CD4-positive, alpha-beta T cell treated with Interleukin-4 for 4 hours (primary cell): ENCODE measurements at regions not wholly inside any gene's neighbourhood (a gene's known extent, or its start where the extent isn't known, plus 50 kb on each side); places are given as distances from the start of the nearest gene placed in this dataset.
"Not testable (repeated sequence)": the region's sequence is repeated elsewhere in the genome, so short reads cannot be mapped to it uniquely, and the experiment has no call there.

Source experiments
- DNase-seq: peaks from one replicate; pipeline ENCODE4 v3.0.0-alpha.2; 2020

- no peak for DNase-seq
Measured at GRCh38 chr4:83213640-83214039, 71.0 kb downstream of the COQ2 start.

- peak; percentile 90 for DNase-seq
Measured at GRCh38 chr4:83212041-83212851, 72.4 kb downstream of the COQ2 start.

- DNase-seq: no peak
Measured at GRCh38 chr4:83209419-83209818, 75.2 kb downstream of the COQ2 start.

GRCh38 chr4:83208371-83209365 lies 75.9 kb downstream of the COQ2 start:
- DNase-seq: no peak

GRCh38 chr4:83207497-83208101 lies 77.0 kb downstream of the COQ2 start:
- no peak for DNase-seq

- DNase-seq: no peak
Measured at GRCh38 chr4:83205760-83206159, 78.8 kb downstream of the COQ2 start.

- no peak for DNase-seq
Measured at GRCh38 chr4:83204731-83205130, 79.9 kb downstream of the COQ2 start.

GRCh38 chr4:83201761-83202160 lies 82.8 kb downstream of the COQ2 start:
- DNase-seq: no peak

- no peak for DNase-seq
Measured at GRCh38 chr4:83197555-83198235, 83.2 kb upstream of the PLAC8 start.

- DNase-seq: no peak
Measured at GRCh38 chr4:83196921-83197320, 82.4 kb upstream of the PLAC8 start.

- no peak for DNase-seq
Measured at GRCh38 chr4:83195269-83195668, 80.7 kb upstream of the PLAC8 start.

- not testable (repeated sequence) for DNase-seq
Measured at GRCh38 chr4:83194588-83194987, 80.1 kb upstream of the PLAC8 start.

GRCh38 chr4:83192634-83193033 lies 78.1 kb upstream of the PLAC8 start:
- no peak for DNase-seq

- no peak for DNase-seq
Measured at GRCh38 chr4:83191026-83191425, 76.5 kb upstream of the PLAC8 start.

GRCh38 chr4:83189631-83190136 lies 75.2 kb upstream of the PLAC8 start:
- DNase-seq: no peak

- DNase-seq: peak; percentile 8
Measured at GRCh38 chr4:83180431-83180968, 66.0 kb upstream of the PLAC8 start.

- DNase-seq: no peak
Measured at GRCh38 chr4:83179205-83179604, 64.7 kb upstream of the PLAC8 start.

- DNase-seq: no peak
Measured at GRCh38 chr4:83178029-83178428, 63.5 kb upstream of the PLAC8 start.

- no peak for DNase-seq
Measured at GRCh38 chr4:83177182-83177581, 62.7 kb upstream of the PLAC8 start.

- no peak for DNase-seq
Measured at GRCh38 chr4:83174844-83175414, 60.4 kb upstream of the PLAC8 start.

- no peak for DNase-seq
Measured at GRCh38 chr4:83172371-83172770, 57.8 kb upstream of the PLAC8 start.
